NCI-H345 treated with DMSO at 0.1 percent for 48 hours (cell line): ENCODE measurements at regions not wholly inside any gene's neighbourhood (a gene's known extent, or its start where the extent isn't known, plus 50 kb on each side); places are given as distances from the start of the nearest gene placed in this dataset.

Experiments
- DNase-seq: peaks from one replicate; lab custom pipeline; 2025; ENCODE audit not compliant: unreplicated experiment; lab: John Stamatoyannopoulos, UW

DNA sequence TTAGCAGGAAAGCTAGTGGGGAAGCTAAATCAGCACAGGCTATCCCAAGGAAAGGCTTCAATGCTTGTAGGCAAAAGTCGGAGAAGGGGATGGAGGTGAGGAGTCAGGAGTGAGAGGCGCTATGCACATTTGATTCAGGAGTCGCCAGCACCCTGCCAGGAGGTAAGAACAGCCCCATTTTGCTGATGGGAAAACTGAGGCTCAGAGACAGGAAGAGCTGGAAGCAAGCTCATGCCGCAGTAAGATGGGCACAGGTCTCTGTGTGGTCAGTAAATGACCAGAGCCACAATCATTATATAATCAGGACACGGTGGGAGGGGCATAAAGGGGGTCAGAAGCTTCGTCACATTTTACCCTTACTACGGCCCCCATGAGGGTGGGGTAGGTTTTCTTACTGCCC is 504.4 kb downstream of the MN1 start:
- DNase-seq, result no peak

DNA sequence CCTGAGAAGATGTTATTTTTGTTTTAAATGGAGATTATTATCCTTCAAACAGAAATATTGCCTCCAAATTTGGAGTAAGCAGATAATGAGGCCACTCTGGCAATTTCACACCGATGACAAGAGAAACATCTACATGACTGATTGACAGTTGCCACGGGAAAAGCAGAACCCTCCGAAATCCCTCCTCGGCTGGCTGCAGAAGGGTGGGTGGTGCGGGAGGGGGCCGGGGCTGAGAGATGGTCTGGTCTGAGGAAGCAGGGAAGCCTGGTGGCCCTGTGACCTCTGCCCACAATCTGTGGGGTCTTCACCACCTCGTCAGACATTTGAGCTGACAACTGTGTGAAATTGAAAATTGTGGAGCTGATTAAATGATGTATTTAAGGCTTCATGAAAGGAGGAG is 503.2 kb downstream of the MN1 start:
- DNase-seq, result no peak

DNA sequence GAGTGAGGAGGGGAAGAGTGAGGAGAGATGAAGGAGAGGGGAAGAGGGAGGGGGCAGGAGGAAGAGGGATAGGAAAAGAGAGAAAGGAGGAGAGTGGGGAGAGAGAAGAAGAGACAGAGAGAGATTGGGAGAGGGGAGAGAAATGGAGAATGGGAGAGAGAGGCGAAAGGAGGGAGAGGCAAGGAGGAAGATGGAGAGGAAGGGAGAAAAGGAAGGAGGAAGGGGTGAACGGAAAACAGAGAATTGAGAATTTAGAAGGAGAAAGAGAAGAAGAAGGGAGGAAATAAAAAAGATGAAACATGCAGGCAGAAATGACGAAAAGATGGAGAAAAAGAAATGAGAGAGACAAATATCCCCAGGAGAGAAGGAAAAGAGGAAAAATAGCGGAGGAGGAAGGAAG is 502.8 kb downstream of the MN1 start:
- DNase-seq, result no peak

DNA sequence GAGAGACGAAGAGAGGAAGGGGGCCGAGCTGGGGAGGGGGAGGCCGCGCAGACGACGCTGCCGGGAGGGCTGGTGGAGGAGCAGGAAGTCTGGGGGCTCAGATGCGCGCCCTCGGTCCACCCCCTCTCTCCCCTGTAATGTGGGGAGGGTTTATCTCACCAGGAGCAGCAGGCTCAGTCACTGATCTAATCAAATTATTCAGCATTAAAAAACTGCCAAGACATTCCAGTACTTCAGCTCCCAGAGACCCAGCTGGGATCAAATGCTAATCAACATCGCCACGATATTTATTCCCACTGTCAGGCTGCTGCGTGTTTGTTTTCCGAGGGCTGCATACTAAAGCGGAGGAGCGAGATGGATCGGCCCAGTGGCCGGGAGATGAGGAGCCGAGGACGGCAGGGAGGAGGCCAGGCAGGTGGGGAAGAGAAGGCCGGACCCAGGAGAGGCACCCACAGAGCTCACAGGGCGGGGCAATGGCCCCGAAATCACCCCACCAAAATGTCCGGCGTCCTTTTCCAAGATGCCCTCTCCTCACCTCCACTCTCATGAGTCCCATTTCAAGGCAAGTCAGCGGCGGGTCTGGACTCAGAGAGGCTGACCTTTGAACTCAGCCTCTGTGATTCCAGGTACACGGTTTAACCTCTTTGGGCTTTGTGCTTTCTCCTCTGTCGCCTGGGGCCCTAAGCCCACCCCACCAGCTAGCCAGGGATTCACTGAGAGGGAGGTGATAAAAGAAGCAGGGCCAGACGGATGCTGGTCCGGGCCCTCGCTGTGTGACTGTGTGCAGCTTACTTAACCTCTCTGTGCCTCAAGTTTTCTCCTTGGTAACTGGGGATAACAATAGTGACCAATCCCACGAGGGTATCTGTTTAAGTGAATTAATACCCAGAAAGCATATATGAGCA is 502.1 kb downstream of the MN1 start:
- peak; percentile 12 for DNase-seq

DNA sequence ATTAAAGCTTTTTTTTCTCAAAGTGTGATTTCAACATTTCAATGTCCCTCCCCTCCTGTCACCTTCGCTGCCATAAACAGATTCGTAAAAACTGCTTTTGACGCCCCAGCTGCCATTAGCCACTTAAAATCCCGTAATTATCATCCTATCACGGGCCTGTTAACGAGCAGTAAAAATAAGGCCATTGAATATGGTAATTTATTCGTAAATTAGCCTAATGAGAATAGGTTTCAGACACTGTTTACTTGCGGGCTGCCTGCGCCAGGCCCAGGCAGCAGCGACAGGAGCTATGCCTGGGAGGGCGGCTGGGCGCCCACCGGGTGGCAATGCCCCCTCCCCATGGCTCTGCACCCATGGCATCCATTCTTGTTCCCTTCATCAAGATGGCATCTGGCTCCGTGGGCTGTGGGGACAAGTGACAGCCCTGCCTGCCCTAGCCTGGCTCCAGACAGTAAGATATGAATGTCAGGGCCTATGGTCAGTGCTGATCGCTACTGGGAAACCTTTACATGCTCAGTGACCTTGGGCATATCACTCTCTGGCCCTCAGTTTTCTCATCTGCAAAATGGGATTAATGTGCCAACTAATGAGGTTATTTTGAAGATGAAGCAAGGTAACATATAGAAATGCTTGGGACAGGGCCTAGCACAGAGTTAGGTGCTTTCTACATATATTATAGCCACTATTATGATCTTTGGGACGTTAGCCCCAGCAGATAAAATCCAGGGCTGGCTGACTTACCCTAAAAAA is 500.8 kb downstream of the MN1 start:
- DNase-seq, result no peak

DNA sequence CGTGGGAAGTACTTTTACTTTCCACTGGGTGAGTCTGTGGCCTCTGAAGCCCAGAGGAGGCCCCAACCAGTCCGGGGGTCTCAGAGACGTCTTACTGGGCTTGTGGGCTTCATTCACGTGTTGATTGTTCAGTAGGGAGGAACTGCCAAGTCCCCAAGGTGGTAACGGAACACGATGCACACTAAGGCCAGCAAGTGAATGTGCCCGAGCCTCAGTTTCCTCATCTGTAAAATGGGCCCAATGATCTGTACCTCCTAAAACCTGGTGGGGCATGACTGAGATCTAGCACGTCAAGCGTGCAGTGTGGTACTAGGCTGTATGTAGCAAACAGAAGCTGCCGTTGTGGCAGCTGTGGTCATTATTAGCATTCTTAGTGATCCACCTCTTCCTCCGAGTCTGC is 499.1 kb downstream of the MN1 start:
- no peak for DNase-seq

DNA sequence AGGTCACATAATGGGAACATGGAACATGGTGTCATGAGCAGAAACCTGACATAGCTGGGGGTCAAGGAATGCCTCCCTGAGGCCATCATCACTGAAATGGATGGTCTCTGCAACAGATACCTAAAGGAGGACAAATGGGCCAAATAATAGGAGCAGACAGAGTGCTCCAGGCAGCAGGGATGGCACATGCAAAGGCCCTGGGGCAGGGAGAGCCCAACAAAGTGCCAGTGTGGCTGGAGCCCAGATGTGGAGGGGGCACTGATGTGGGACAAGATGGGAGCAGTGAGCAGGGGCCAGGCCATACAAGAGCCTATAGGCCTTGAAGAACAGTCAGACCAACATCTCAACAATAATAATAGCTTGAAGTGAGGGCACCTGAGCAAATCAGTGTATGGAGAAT is 497.8 kb downstream of the MN1 start:
- DNase-seq, result no peak

DNA sequence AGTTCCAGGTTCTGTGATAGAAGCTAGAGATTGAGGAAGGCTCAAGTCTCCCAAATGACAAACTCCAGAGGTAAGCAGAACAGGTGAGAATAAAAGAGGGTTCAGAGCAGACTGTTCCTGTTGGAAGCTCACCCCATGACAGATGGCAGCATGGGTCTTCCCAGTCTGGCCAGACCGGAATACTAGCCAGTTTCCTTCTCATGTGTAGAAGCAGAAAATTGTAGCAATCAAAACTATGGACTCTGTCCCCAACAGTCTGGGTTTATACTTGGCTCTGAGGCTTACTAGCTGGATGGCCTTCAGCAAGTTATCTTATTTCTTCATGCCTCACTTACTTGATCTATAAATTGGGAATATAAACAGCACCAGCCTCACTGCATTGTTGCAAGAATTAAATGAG is 494.8 kb downstream of the MN1 start:
- DNase-seq, result no peak

DNA sequence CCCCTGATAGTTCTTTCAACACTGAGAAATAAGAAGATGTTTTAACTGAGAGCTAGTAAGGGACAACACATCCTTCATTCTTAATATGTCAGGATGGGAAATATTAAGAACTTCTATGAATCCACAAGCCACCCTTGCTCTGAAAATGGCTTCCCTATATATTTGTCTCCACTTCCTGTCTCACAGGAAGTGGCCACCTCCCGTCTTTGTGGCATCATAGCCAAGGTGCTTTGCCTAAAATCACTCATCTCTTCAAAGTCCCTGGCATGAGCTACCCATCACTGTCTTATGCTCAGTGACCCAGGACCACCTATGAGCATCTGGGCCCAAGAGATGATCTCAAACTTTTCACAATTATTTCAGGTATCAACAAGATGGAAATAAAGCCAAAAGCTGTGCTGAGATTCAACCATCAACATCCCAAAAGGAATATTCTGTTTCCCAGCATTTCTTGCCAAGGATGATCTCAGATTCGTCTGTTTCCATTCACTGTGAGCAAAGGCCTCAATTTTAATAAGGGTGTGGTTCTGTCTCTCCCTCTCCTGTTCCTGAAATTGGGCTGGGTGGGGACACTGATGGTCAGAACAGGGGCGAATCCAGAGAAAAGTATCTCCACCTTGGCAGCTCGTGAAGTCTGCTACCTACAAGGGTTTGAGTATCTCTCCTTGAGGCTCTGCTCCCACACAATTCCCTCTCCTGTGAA is 493.9 kb downstream of the MN1 start:
- no peak for DNase-seq

DNA sequence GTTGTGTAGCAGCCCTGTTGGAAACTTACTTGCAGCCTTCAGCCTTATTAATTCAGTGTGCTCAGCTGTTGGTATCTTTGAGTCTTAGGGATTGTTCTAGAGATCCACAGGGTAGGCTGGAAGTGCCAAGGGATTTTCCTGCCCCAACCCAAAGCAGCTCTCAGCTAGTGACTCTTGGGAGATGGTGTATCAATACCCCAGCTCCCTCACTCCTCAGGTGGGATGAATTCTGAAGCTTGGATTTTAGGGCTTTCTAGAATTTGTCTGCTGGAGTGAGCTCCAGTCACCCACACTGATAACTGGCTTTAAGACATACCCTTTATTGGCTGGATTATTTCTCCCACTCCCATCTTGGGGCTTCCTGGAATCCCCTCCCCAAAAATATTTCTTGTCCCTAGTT is 493.0 kb downstream of the MN1 start:
- DNase-seq, result no peak

DNA sequence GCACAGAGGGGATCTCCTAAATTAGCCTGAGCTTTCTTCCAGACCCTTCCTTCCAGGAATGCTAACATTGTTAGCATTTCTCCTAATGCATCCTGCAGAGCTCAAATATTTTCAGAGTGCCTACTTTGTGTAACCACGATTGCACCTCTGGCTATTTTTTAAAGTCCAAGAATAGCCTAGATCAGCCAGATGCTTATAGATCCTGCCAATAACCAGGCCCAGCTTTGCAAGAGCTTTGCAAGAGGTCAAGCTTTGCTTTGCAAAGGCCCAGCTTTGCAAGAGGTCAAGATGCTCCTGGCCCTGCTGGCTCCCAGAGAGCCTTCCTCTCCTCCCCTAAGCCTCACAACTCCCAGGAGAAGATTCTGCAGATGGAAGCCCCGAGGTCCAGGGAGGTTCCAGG is 491.9 kb downstream of the MN1 start:
- no peak for DNase-seq

DNA sequence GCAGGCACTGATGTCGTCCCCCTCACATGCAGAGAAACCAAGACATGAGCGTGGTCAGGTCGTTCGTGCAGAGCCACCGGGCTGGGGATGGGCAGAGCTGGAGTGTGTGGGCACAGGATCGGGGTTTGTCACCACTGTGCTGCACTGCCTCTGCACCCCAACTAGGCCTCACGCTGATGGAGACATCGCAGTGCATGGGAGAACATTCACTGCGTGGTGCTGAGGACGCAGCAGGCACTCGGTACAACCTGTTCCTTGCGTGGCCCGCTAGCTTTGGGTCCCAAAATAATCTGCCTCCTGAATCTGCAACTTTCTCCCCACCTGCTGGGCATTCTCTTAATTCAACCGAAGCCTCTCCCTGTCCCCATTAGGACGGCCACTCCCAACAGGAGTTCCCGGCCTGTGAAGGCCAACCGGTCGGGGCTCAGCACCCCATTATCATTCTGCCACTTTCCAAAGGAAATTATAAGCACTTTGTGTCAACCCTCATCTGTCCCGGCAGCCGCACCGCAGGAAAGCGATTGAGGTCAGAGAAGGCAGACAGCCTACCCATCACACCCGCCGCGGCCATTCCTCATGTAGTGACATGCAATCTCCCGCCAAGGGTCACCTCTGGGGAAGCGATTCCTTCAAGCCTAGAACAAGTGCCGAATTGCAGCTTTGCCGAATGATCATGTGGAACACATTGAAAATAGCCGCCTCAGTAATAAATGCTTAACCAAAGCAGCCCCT is 490.4 kb downstream of the MN1 start:
- no peak for DNase-seq

DNA sequence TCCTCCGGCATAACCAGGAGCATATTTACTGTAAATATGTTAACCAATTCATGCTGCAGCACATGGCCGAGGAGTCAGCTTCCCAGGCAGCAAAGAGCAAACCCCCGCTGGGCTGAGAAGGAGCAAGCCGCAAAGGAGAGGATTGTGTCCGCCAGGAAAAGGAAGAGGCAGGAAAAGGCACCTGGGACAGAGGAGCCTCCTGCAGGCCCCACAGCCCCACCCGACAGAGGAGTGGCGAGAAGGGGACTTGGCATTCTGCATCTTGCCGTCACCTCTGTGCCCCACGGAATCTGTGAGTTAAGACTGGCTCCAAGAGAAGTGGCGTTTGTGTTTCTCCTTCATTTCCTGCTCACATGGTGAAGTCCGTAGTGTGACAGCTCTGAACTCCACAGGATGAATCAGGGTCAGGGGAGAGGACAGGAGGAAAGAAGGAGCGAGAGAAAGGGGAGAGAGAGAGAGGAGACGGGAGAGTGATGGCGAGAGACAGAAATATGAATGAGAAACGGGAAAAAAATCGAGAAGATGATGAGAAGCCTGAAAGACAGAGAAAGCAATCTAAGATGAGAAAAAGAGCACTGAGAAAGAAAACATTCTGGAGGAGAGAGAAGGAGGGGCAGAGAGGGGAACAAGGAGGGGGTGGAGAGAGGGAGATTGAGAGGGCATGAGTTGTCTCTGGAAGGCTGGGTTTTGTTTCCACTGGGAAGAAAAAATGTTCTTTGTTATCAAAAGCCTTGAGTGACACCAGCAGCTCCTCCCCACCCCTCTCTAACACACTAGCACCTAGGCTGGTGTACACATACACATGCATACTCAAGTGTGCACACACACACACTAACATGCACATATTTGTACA is 489.6 kb downstream of the MN1 start:
- no peak for DNase-seq

DNA sequence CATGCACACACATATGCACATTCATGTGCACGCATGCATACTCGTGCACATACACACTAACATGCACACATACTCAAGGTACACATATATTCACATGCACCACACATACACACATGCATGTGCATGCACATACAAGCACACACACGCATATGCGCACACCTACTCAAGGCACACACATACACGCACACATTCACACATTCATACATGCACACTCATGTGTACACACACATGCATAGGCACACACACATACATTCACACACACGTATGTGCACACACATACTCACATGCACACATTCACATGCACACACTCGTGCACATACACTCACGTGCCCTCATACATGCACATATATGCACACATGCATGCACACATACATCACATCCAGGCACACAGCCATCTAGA is 489.0 kb downstream of the MN1 start:
- no peak for DNase-seq

DNA sequence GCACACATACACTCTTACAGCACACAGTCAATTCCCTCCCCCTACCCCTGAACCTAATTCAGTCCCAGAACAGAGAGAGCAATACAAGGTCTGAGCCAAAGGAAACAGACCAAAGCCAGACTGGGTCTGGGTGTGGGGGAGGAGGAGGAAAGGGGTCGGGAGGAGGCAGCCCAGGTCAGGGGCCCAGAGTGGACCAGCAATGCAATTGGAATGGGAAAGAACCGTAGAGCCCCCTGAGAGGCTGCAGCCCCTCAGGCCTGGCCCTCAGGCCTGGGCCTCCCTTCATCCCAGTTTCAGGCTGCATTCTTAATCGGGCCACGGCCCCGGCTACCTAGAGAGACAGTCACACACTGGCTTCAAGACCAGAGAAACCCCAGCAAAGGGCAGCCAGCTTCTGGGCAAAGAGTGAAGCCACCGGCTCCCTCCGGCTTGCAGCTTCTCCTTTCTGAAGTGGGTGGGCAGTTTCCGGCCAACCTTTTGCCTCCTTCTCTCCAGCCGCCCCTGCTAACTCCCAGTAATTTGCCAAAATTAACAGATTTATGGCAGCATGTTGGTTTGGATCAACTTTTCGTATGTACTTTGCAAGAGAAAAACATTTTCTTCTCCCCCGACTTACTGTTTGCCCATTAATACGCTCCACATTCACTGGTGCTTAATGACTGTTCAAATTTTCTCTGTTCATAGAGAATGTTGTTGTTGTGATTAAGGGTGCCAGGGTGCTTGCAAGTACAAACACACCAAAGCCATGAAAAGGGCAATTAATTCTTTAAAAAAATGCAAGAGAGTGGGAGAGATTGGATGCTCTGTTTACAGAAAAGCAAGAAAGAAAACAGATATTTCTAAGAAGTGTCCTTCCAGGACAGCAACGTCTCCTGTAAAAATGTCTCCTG is 488.3 kb downstream of the MN1 start:
- no peak for DNase-seq

DNA sequence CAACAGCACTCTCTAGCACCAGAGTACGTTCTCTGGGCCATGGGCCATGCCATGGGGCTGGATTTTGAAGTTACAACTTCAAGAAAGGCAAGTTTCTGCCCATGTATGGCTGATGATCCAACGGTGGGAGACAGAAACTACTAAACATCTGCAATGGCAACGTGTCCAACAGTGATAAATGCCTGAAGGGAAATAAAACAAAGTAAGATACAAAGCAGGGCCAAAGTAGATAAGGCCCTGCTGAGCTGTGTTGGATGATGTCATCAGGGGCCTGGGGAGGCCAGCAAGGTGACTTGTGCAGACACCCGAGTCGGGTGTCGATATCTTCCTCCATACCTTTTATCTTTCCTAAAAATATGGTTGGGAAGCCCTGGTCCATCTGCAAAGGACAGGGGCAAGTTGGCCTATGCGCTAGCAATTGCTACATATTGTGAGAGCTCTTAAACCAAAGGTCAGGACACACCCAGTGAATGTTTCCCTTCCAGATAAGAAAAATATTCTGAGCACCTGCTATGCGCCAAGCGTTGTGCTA is 487.2 kb downstream of the MN1 start:
- no peak for DNase-seq

DNA sequence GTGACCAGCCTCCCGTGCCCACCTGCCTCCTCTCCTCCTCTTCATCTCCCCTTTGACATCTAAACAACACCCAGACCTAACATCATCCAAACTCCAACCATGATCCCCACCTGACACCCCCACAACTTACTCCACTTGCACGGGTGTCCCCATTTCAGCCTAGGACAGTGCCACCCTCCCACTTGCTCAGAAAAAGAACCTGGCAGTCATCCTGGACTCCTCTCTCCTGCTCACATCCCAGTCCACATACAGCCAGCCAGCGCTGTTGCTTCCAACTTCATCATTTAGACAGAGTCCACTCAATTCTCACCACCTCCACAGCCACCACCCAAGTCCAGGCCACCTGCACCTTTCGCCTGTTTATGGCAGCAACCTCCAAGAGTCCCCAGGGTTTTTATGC is 485.7 kb downstream of the MN1 start:
- DNase-seq, result no peak

DNA sequence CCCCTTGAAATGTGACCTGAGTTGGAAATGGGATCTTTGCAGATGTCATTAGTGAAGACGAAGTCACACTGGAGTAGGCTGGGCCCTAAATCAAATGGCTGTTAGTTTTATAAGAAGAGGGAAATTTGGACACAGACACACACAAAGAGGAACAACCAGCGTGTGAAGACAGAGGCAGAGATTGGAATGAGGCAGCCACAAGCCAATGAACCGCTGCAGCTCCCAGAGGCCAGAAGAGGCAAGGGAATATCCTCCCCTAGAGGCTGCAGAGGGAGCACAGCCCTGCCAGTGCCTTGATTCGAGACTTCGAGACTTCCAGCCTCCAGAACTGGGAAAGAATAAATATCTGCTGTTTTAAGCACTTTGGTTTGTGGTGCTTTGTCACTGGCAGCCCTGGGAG is 484.5 kb downstream of the MN1 start:
- DNase-seq, result no peak

DNA sequence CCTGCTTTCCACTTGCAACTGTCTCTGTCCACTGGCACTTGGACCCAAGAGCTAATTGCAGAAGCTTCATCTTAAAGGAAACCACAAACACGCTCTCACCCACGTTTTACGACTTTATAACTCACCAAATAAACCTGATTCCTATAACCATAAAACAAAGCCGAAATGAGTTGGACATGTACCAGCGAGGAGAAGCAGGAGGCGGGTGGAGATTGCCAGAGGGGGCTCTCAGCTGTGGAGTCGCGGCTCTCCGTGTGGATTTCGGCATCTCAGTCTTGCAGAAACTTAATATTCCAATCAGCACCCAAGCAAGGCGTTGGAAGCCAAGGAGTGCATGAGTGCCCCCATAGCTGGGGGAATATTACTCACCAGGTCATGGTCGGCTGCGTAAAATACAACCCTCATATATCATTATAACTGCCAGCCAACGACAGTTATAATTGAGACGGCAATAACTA is 483.6 kb downstream of the MN1 start:
- no peak for DNase-seq
